NCI-H2081 (cell line): ENCODE measurements at regions not wholly inside any gene's neighbourhood (a gene's known extent, or its start where the extent isn't known, plus 50 kb on each side); places are given as distances from the start of the nearest gene placed in this dataset.

Experiments
- DNase-seq, 2 experiments: peaks; one replicate each; lab custom pipeline; 2025; lab: John Stamatoyannopoulos, UW

DNA sequence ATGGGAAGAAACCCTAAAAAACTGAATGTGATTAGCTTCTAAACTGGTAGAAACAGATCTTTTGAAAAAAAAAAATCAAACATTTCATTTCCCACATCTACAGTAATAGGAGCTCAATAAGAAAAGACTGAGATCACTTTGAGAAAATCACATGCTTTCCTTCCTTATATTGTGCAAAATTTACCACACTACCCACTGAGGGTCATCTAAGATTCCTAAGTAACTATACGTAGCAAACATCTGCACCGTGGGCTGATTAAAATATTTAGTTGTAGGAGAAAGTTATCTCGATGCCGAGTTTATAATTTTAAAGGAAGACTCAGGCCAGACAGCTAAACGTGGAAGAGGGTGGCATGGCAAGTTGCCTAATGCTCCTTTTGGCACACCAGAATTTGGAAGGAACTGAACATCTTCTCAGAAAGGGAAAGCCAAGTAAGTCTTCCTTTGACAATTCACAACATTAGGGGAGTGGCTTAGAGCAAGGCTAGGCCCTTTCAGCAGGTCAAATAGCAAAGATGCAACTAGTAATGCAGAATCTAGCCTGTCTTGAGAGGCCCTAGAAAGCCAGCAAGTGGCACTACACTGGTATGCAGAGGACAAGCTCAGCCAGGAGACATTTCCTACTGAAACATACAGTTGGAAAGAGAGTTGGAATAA is 128.0 kb downstream of the TMA16 start:
- DNase-seq = no peak

DNA sequence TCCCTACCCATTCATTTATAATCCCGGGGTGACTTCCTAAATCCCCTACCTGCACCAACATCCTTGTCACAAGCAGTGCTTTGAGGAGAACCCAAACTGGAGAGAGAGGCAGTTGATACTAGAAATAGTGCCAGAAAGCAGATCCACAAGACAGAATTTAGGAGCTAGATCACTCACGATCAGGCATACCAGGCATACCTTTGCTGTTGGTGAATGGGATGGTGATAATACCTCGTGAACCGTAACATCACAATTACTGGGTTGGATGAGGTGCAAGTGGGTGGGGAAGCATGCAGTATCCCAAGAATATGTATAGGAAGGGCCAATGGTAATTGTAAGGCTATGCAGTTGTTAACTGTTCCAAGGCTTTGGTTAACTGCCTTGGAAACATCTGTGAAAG is 129.3 kb downstream of the TMA16 start:
- DNase-seq = no peak

DNA sequence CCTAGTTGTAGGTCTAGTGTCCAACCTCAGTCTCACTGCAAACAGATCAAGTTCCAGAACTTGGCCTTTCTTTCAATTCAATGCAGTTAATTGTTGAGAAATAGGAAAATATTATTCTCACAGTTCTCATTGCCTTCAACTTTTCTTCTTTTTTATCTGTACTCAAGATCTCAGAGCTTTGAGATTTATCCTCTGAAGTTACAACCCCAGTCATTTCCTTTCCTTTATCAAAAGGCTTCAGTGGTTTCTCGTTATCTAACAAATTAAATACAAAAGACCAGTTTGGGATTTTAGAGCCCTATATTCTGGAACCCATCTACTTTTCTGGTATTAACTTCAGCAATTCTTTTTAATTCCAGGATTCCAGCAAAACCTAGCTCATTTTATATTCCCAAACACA is 130.2 kb downstream of the TMA16 start:
- DNase-seq = no peak

DNA sequence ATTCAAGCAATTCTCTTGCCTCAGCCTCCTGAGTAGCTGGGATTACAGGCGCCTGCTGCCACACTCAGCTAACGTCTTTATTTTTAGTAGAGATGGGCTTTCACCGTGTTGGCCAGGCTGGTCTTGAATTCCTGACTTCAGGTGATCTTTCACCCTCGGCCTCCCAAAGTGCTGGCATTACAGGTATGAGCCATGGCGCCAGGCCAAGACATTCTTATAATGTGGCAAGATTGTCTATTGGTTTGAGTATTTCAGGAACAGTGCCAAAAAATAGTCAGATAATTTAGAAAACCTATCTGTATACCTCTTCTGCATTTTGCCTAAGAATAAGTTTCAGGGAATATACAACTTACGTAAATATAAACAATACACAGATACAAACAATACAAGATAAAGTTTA is 136.8 kb downstream of the TMA16 start:
- DNase-seq = no peak

DNA sequence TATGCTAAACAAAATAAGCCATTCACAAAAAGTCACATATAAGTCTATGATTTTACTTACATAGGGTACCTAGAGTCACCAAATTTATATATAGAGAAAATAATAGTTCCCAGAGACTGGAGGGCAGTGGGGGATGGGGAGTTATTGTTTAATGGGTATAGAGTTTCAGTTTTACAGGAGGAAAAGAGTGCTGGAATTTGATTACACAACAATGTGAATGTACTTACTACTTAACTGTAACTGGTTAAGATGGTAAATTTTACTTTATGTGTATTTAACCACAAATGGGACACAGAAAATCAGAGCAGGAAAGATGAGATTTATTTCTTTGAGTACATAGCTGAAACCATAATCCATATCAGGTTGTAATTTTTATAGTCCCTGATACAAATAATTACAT is 144.4 kb downstream of the TMA16 start:
- no peak for DNase-seq

DNA sequence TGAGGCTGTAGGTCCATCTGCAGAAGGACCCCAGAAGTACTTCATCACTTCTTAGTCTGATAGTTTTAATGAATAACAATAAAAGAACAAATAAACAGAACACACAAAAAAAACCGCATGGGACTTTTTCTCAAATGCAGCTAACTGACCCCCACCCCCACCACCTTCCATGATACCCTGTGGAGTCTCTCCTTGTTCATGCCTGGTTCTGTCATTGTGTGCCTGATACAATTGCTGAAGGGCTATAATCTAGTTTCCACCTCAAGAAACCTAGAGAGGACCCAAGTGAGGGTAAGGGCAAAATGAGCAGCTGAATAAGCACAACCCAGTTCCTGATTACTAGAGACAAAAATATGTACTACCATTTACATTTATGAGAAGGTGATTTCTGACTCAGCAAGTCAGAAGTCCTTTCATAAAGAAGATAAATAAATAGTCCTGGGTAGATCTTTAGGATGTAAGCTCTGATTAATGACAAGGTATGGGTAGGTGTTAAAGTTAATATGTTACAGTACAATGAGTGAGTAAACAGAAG is 155.1 kb downstream of the TMA16 start:
- peak in 1 of 2 experiments; percentile 13 for DNase-seq

DNA sequence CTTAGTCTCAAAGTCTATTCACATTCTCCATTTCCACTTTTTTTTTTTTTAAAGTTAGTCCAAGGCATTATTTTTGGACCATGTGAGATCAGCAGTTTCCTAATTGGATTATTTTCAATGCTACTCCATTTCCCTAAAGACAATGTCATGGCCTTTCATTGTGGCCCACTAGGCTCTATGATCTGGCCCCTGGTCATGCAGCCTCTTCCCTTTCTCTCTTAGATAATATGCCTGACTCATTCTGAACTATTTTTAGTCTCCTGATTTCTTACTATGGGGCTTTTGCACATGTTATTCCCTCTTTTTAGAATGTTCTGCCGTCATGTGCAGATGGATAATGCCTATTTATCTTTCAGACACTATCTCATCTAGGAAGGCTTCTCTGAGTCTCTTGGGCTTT is 157.3 kb downstream of the TMA16 start:
- DNase-seq = no peak

DNA sequence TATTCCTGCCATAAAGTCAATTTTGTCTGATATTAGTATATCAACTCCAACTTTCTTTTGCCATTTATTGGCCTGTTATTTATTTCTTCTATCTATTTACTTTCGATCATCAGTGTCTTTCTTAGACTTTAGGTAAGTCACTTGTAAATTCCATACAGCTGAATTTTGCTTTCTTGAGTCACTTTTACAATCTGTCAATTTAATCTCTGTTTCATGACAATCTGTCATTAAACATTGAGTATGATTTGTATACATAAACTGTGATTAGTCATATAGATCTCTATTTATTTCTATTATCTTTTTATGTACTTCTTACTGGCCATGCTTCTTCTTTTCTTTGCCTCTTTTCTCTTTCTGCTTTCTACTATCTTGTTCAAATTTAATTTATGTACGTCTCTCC is 160.1 kb downstream of the TMA16 start:
- DNase-seq = no peak

DNA sequence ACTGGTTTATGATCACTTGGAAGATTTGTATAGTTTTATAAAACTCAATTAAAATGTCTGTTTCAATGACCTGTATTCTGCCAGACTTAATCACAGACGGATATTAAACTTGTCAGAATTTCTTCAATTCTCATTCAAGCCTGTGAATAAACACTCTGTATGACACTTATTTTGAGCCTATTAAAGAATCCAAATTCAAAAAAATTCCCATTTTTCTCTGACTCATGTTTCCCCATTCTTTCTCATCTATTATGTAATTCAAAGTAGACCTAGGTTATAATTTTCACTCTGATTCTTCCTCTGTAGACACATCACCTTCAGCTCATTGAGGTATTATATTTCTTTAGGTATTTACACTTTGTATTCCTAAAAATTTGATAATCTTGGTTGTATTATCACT is 166.1 kb downstream of the TMA16 start:
- no peak for DNase-seq

DNA sequence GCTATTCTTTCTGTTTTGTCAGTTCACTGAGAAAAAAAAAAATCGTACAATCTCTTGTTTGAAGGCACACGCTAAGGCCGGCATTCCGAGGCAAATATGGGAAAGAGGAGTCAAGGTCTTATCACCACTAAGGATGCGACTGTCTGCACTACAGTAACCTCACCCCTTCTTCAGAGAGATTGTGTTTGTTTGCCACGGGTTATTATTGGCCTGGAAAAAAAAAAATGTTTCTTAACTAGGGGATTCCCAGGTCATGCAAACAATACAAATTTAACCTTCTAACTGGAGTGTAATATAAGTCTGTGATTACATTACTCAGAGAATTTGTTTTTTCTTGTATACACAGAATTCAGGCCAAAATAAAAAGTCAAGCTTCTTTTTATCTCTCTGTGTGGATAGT is 168.3 kb downstream of the TMA16 start:
- no peak for DNase-seq

DNA sequence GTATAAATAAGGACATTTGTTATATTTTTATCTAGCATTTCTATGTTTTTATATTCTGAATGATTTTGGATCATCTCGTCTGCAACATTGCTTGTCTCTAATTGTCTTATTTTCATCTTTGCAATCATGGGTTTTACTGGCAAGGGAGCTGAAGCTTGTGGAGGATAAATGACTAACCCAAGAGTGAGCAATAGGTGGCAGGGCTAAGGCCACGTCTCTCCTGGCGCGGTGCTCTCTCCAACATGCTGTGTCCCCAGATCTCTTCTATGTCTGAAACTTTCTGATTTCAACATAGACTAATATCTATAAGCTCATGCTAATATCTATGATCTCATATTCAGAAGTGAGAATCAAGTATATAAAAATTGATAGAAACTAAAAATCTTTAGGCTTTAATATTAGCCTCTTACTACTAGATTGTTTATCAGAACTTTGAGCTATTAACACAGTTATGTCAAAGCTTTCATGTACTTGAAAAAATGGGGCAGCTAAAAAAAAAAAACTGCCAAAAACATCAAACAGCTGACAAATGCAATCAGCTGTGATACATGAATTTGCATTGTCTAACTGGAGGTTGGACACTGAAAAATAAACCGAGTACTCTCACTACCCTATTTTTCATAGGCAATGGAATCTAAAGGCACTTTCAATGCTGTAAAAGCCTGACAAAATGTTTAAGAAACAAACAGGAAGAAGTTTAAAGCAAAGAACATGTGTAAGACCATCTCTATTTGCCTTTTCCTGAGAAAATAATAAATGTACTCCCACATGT is 169.2 kb downstream of the TMA16 start:
- no peak for DNase-seq

DNA sequence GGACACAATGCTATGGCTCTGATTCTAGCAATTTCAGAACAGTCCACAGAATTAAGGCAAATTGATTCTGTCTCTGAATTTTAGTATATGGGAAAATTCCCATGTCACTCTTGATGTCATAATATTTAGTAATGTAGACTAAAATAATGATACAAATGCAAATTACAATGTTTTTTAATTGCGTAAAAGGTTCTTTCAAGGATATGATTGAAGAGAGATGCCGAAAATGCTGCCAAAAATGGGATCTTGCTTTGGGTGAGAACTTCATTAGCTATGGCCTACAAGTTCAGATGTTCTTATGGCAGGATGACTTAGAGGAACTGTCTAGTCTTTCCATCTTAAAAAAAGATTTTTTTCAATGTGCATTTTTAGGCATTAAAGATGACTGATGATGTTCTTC is 170.6 kb downstream of the TMA16 start:
- no peak for DNase-seq

DNA sequence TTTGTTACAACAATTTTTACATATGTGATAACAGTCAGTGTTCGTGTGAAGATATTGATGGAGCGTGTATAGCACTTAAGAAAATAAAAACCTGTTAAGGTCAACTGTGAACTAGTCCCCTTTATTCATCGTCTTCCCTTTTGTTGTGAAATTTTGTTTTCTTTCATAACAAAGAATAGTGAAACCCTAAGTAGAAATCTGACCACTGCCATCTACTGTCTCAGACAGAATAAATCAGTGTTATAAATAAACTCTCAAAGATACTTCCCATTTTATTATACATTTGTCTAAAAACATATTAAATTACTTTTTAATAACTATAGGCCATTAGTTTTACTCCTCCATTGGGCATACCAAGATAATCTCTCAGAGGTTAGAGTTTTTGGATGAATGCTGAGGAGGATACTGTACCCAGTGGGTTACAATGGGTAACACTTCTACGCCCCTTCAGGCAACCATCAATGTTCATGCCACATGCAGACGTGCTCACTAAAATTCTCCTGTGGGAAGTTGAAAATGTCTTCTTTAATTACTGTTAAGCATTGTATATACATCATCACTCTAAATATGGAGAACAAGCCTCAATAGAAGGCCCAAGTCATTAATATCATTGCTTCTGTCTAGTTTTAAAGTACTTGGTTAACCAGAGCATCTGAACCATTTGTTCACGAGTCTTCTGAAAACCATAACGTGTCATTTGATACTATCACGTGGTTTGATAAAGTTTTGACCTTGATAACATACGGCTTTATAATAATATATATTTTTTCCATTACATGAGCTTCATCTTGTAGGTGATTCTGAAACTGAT is 171.2 kb downstream of the TMA16 start:
- DNase-seq = no peak

DNA sequence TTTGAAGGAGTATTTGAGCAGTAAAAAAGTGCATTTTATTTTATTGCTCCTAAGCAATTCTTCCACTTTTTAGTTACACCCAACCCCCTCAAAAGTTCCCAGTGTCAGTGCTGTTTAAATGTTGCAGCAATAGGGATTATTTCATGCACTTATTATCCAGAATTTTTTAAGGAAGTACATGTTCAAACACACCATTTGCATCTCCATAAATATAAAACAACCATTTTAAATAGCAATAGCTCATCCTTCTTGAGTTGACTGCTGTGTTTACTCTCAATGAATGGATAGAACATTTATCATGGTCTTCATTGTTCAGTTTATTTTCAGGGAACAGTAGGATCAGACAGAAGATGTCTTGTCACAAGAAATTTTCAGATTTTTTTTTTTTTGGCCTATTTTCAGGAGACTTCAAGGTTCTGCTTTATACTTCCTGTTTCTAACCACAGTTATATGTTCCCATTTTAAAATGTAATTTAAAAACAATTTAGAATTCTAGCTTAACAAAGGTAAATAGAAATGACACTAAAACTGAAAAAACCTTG is 171.9 kb downstream of the TMA16 start:
- DNase-seq = no peak

DNA sequence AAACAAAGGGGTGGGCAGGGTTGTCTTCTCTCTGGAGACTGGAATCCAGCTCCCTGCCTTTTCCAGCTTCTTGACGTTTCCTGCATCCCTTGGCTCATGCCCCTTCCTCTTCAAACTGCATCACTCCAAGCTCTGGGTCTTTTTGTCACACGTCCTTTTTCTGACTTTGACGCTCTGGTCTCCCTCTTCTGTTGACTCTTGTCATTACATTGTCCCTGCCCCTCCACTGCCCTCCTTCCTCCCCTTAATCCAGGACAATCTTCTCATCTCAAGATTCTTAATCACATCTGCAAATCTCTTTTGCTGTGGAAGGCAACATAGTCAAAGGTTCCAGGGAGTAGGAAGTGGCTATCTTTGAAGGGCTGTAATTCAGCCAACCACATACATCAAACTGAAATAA is 178.3 kb downstream of the TMA16 start:
- DNase-seq = no peak

DNA sequence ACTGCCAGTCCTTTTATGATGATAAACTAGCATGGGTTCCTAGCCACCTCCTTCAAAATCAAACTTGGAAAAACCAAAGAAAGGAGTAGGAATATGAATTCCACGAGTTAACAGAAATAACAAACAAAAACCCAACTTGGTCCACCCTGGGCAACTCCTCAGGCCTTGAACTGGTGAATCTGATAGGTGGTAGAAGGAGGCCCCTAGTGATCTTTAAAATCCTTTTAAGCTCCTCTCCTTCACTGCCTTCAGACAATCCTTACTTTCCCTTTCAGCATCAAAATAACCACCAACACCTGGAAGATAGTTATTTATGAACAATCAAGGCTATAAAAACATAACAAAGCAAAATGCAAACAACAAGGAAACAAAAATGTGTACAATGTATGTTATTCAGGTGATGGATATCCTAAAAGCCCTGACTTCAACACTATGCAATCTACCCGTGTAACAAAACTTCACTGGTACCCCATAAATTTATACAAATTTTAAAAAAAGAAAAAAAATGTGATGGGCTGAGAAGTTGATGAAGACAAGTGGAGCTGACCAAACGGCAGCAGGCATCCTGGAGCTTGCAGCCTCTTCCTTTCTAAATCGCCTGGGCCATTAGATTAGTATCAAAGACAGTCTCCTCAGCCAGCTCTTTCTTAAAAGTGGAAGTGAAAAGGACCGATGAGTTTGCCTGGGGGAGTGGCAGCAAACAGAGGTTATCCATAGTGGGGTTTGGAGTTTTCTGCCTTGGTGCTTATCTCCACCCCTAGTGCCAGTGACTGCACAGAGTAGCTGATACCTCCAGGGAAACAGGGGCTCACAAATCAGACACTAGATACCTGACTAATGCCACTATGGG is 179.6 kb downstream of the TMA16 start:
- DNase-seq = no peak

DNA sequence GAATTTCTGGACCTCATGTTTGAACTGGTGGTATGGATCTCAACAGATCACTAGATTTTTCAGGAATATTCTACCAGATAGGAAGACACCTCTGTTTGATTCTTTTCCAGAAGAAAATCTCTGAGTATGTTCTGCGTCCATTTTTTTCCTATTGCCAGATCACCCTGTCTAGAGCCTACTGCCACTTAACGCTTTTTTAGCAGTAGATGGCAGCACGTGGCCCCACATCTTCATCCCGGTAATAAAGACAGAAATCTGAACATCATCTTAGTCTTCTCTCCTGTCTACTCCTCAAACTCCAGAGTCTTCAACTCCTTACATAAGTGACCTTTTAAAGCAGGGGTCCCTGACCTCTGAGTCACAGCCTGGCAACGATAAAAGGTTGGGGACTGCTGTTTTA is 184.7 kb downstream of the TMA16 start:
- DNase-seq = no peak

DNA sequence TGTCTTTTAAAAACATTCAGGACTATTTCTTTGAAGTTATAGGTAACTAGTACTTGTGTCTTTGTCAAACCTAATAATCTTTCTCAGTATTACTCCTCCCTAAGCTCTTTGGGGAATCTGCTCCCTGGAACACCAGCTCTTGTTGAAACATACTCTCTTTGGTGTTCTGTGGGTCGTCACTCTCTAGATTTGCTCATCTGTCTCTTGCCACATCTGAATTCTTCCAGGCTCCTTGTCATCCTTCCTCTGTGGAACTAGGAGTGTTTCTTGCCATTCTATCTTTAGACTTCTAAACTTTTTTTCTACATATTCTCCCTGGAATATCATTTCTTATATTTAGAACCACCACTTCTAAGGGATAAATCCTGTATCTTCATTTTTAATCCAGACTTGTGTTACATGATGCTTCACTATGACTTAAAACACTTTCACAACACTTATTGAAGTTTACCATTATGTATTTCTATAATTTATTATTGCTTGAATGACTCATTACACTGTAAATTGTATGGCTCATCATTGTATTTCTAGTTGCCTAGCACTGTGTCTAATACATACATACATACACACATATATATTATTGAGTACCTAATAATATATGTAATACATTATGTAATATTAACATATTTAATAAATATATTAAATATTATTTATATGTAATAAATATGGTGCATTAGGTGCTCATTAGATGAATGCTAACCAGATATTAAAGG is 186.1 kb downstream of the TMA16 start:
- DNase-seq = no peak

DNA sequence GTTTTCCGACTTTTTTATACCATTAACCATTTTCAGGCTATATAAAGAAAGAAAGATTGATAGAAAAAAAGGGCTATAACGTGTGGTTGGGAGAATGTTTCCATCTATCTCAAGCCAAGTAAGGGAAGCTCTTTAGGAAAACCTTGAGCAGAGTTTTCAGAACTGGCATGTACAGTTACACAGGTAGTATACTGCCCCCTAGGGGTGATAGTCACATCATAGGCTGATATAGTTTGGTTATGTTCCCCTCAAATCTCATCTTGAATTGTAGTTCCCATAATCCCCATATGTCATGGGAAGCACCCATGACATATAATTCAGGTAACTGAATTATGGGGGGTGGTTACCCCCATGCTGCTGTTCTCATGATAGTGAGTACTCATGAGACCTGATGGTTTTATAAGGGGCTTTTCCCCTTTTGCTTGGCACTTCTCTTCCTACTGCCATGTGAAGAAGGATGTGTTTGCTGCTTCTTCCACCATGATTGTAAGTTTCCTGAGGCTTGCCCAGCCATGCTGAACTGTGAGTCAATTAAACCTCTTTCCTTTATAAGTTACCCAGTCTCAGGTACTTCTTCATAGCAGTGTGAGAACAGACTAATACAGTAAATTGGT is 186.8 kb downstream of the TMA16 start:
- peak; percentile 42 to 53 for DNase-seq

DNA sequence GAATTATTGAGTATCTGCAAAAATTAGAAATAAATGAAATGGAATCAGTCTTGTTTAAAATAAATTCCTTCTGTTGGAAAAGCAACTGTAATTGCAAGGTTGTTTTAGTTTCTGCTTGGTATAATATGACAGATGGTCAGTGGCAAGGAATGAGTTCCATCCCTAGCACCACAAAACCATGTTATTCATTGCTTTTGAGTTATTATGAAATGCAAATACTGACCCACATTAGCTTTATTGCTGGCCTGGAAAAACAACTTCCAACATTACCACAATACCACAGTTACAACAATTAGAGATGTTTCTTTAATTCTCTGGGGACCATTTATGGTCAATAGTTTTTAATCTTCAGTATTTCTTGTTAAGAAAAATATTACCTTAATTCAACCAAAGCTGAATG is 194.4 kb downstream of the TMA16 start:
- no peak for DNase-seq
